HL-60 (cell line): ENCODE measurements at regions not wholly inside any gene's neighbourhood (a gene's known extent, or its start where the extent isn't known, plus 50 kb on each side); places are given as distances from the start of the nearest gene placed in this dataset.

Source experiments
- POLR2AphosphoS5 ChIP-seq: IDR thresholded peaks from 2 replicates; pipeline ENCODE4 v1.6.1; 2012; ENCODE audit warnings: low read depth
- SPI1 ChIP-seq: IDR thresholded peaks from 2 replicates; pipeline ENCODE4 v1.6.1; 2012; ENCODE audit warnings: low read depth, mild to moderate bottlenecking, borderline replicate concordance
- TF ChIP-seq, protein P1 (sequence below): IDR thresholded peaks from one replicate; pipeline ENCODE4 v1.5.1; 2011; ENCODE audit warnings: low read length, control low read depth, inconsistent platforms; ENCODE audit not compliant: insufficient read depth
- TF ChIP-seq, protein P2 (sequence below): IDR thresholded peaks from 2 replicates; pipeline ENCODE4 v1.6.1; 2012; ENCODE audit warnings: low read depth; ENCODE audit not compliant: insufficient replicate concordance

- TF ChIP-seq, protein P1, sequence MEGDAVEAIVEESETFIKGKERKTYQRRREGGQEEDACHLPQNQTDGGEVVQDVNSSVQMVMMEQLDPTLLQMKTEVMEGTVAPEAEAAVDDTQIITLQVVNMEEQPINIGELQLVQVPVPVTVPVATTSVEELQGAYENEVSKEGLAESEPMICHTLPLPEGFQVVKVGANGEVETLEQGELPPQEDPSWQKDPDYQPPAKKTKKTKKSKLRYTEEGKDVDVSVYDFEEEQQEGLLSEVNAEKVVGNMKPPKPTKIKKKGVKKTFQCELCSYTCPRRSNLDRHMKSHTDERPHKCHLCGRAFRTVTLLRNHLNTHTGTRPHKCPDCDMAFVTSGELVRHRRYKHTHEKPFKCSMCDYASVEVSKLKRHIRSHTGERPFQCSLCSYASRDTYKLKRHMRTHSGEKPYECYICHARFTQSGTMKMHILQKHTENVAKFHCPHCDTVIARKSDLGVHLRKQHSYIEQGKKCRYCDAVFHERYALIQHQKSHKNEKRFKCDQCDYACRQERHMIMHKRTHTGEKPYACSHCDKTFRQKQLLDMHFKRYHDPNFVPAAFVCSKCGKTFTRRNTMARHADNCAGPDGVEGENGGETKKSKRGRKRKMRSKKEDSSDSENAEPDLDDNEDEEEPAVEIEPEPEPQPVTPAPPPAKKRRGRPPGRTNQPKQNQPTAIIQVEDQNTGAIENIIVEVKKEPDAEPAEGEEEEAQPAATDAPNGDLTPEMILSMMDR: no peak
- TF ChIP-seq, protein P2, sequence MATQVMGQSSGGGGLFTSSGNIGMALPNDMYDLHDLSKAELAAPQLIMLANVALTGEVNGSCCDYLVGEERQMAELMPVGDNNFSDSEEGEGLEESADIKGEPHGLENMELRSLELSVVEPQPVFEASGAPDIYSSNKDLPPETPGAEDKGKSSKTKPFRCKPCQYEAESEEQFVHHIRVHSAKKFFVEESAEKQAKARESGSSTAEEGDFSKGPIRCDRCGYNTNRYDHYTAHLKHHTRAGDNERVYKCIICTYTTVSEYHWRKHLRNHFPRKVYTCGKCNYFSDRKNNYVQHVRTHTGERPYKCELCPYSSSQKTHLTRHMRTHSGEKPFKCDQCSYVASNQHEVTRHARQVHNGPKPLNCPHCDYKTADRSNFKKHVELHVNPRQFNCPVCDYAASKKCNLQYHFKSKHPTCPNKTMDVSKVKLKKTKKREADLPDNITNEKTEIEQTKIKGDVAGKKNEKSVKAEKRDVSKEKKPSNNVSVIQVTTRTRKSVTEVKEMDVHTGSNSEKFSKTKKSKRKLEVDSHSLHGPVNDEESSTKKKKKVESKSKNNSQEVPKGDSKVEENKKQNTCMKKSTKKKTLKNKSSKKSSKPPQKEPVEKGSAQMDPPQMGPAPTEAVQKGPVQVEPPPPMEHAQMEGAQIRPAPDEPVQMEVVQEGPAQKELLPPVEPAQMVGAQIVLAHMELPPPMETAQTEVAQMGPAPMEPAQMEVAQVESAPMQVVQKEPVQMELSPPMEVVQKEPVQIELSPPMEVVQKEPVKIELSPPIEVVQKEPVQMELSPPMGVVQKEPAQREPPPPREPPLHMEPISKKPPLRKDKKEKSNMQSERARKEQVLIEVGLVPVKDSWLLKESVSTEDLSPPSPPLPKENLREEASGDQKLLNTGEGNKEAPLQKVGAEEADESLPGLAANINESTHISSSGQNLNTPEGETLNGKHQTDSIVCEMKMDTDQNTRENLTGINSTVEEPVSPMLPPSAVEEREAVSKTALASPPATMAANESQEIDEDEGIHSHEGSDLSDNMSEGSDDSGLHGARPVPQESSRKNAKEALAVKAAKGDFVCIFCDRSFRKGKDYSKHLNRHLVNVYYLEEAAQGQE: no peak
- TF ChIP-seq POLR2AphosphoS5: no peak
- no peak for TF ChIP-seq SPI1
These were observed 458.4 kb upstream of the CCDC179 start for GRCh38 chr11:23318670-23319069.
